ENCODE measurements at regions not wholly inside any gene's neighbourhood (a gene's known extent, or its start where the extent isn't known, plus 50 kb on each side); places are given as distances from the start of the nearest gene placed in this dataset.

- TF ChIP-seq TSHZ2 (CRISPR knock-in tag; IDR thresholded peaks at IDR 0.05) (no peak), PPARA (CRISPR knock-in tag; IDR thresholded peaks at IDR 0.05; ENCODE audit: borderline replicate concordance) (no peak), CSRNP3 (CRISPR knock-in tag; IDR thresholded peaks at IDR 0.05) (no peak), PATZ1 (CRISPR knock-in tag; IDR thresholded peaks at IDR 0.05; ENCODE audit: borderline replicate concordance) (no peak), OSR1 (CRISPR knock-in tag; IDR thresholded peaks at IDR 0.05) (no peak), ISL1 (CRISPR knock-in tag; IDR thresholded peaks at IDR 0.05) (no peak), ZC3H10 (CRISPR knock-in tag; IDR thresholded peaks at IDR 0.05) (no peak), ARNTL (CRISPR knock-in tag; IDR thresholded peaks at IDR 0.05; ENCODE audit: borderline replicate concordance, low read depth) (no peak), ZNF70 (CRISPR knock-in tag; IDR thresholded peaks at IDR 0.05) (no peak), ZFP3 (CRISPR knock-in tag; IDR thresholded peaks at IDR 0.05) (no peak), ZNF565 (CRISPR knock-in tag; conservative IDR thresholded peaks at IDR 0.05; ENCODE audit: low read depth) (no peak), CREB5 (CRISPR knock-in tag; IDR thresholded peaks at IDR 0.05; ENCODE audit: low read depth) (no peak), ESRRG (CRISPR knock-in tag; IDR thresholded peaks at IDR 0.05) (no peak), SNAI2 (CRISPR knock-in tag; IDR thresholded peaks at IDR 0.05) (no peak)
These were observed 136.2 kb upstream of the IPO9 start for GRCh38 chr1:201692555-201693394.
